ENCODE measurements at regions not wholly inside any gene's neighbourhood (a gene's known extent, or its start where the extent isn't known, plus 50 kb on each side); places are given as distances from the start of the nearest gene placed in this dataset.

DNA sequence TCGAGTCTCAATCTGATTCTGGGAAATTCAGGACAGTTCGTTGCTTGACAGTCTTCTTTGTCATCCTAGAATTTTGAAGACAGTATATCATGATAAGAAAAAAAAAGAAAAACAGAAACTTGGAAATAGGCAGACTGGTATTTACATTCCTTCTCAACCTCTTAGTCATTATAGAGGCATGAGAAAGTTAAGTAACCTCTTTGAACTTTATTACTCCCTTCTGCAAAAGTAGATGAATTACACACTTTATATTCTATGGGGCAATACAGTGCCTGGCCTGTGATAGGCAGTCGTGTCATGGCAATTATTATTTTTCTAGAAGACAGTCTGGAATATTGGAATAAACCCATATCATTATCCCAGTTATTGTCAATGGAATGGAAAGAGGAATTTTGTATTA, 828.9 kb downstream of the TLR4 start:
- TF ChIP-seq, protein P1, sequence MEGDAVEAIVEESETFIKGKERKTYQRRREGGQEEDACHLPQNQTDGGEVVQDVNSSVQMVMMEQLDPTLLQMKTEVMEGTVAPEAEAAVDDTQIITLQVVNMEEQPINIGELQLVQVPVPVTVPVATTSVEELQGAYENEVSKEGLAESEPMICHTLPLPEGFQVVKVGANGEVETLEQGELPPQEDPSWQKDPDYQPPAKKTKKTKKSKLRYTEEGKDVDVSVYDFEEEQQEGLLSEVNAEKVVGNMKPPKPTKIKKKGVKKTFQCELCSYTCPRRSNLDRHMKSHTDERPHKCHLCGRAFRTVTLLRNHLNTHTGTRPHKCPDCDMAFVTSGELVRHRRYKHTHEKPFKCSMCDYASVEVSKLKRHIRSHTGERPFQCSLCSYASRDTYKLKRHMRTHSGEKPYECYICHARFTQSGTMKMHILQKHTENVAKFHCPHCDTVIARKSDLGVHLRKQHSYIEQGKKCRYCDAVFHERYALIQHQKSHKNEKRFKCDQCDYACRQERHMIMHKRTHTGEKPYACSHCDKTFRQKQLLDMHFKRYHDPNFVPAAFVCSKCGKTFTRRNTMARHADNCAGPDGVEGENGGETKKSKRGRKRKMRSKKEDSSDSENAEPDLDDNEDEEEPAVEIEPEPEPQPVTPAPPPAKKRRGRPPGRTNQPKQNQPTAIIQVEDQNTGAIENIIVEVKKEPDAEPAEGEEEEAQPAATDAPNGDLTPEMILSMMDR (IDR thresholded peaks at IDR 0.05; ENCODE audit: low read depth, low read length, missing control alignments): no peak
- no peak for DNase-seq (ENCODE audit: low read depth)
- in situ Hi-C loops (cut with HindIII; ENCODE audit: low sequenced_read_pairs): no loop called here
- H3K4me3 ChIP-seq (ENCODE audit: low read depth, low read length): no peak overlapping the region

DNA sequence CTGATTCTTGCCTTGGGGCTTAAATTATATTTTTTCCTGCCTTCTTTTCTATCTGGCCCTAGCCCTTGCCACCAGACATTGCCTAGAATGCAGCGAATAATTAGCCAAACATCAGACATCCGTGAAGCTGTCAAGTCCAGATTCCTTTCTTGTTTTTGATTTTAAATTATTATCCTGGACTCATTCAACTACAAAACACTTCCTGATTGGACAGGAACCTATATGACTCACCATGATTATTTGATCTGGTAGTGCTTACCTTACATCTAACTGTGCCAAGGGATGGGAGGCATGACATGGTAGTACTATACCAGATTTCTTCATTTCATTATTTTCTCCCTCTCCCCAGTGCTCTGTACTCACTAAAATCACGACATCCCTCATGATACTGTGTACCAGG, 829.6 kb downstream of the TLR4 start:
- H3K4me3 ChIP-seq (ENCODE audit: low read depth, low read length): no peak overlapping the region
- TF ChIP-seq, protein P1 (IDR thresholded peaks at IDR 0.05; ENCODE audit: low read depth, low read length, missing control alignments): no peak
- DNase-seq (ENCODE audit: low read depth): no peak
- in situ Hi-C loops (cut with HindIII; ENCODE audit: low sequenced_read_pairs): no loop called here

DNA sequence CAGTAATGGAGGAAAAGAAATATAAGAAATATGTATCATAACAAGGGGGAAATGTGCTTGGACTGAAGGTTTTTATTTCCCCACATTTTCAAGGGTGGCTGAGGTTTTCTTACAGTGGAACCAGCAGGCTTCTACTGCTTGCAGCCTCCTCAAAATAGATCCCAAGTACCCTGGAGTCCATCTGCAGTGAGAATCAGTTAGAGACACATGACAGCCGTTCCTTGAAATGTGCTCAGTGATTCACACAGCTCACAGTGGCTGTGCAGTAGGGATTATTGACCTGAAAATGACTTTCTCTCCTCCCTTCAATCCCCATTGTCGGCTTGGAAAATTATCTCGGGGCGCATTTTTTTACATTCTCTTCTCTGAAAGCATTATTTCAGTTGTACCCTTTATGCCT, 832.0 kb downstream of the TLR4 start:
- in situ Hi-C loops (cut with HindIII; ENCODE audit: low sequenced_read_pairs): no loop called here
- H3K4me3 ChIP-seq (ENCODE audit: low read depth, low read length): no peak overlapping the region
- DNase-seq (ENCODE audit: low read depth): no peak
- TF ChIP-seq, protein P1 (IDR thresholded peaks at IDR 0.05; ENCODE audit: low read depth, low read length, missing control alignments): no peak

DNA sequence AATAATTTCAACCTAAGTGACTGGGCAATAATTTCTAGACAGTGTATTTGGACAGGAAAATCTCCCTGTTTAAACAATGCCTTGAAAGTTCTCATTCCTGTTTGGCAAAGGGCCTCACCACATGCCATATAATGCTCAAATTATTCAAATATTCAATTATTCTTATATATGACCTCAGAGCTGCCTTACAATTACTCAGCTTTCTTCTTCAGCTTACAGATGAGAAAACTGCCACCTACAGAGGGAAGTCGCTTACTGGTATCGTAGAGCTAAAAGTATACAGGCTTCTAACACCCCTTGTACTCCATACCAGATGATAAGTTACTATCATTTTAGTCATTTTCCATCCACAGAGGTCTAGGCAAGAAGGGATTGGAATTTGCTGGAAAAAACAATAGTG, 830.3 kb downstream of the BRINP1 start:
- TF ChIP-seq, protein P1 (IDR thresholded peaks at IDR 0.05; ENCODE audit: low read depth, low read length, missing control alignments): no peak
- DNase-seq (ENCODE audit: low read depth): no peak
- in situ Hi-C loops (cut with HindIII; ENCODE audit: low sequenced_read_pairs): no loop called here
- no peak overlapping the region for H3K4me3 ChIP-seq (ENCODE audit: low read depth, low read length)

DNA sequence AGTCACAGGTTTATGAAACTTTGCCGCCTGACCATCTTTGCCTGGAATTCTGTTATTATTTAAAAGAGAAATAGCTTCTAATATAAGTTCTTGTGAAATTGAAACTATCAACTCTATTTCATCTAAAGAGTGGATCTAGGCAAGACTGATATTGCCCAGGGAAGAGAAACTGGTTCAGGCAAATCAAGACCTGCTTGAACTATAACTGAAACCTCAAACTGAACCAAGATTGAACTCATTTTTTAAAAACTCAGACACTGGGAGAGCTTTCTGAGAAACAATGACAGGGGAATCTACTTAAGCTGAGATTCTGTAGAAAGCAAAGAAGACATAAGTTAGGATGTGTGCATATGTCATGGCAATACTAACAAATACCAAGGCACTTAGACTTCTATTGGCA, 815.8 kb downstream of the BRINP1 start:
- no peak overlapping the region for H3K4me3 ChIP-seq (ENCODE audit: low read depth, low read length)
- TF ChIP-seq, protein P1 (IDR thresholded peaks at IDR 0.05; ENCODE audit: low read depth, low read length, missing control alignments): no peak
- DNase-seq (ENCODE audit: low read depth): no peak
- in situ Hi-C loops (cut with HindIII; ENCODE audit: low sequenced_read_pairs): no loop called here

DNA sequence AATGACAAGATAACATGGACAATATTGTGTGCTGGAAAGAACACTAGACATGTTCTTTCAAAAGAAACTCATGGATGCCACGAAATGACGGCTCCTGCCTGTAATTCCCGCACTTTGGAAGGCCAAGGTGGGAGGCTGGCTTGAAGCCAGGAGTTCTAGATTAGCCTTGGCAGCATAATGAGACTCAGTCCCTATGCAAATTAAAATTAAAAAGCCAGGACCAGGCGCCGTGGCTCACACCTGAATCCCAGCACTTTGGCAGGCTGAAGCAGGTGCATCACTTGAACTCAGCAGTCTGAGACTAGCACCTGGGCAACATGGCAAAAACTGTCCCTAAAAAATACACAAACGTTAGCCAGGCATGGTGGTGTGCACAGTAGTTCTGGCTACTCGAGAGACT, 814.2 kb downstream of the BRINP1 start:
- DNase-seq (ENCODE audit: low read depth): no peak
- H3K4me3 ChIP-seq (ENCODE audit: low read depth, low read length): no peak overlapping the region
- in situ Hi-C loops (cut with HindIII; ENCODE audit: low sequenced_read_pairs): no loop called here
- TF ChIP-seq, protein P1 (IDR thresholded peaks at IDR 0.05; ENCODE audit: low read depth, low read length, missing control alignments): no peak

DNA sequence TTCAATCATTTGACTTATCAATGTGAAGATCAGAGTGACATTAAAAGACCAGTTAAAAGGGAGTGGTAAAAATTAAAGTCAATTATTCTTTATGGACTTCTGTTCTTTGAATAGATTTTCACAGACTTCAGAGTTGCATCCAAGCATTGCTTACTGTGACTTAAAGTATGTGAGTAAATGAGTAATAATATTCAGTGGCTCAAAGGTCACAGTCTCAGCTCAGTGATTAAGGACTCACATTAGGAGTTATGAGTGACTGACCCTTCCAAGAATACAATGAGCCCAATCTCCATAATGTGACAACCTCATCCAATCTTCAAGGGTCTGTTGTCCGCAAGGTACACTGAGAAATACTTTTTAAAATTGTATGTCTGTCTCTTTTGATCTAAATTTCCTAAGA, 811.2 kb downstream of the BRINP1 start:
- no peak for DNase-seq (ENCODE audit: low read depth)
- H3K4me3 ChIP-seq (ENCODE audit: low read depth, low read length): no peak overlapping the region
- in situ Hi-C loops (cut with HindIII; ENCODE audit: low sequenced_read_pairs): no loop called here
- TF ChIP-seq, protein P1 (IDR thresholded peaks at IDR 0.05; ENCODE audit: low read depth, low read length, missing control alignments): no peak
